C4-2B (cell line): ENCODE measurements at regions not wholly inside any gene's neighbourhood (a gene's known extent, or its start where the extent isn't known, plus 50 kb on each side); places are given as distances from the start of the nearest gene placed in this dataset.

Experiments
- CTCF ChIP-seq: fragments of 450-650 bp; conservative IDR thresholded peaks from 2 replicates; pipeline ENCODE4 v1.5.1; 2017; ENCODE audit warnings: mild to moderate bottlenecking
- ZFX ChIP-seq: fragments of 450-650 bp; IDR thresholded peaks from 2 replicates; pipeline ENCODE4 v1.6.1; 2017

- TF ChIP-seq CTCF (no peak), ZFX (no peak)
These were observed 88.2 kb upstream of the ZNF385D start for GRCh38 chr3:21839176-21839575.
